ENCODE measurements at regions not wholly inside any gene's neighbourhood (a gene's known extent, or its start where the extent isn't known, plus 50 kb on each side); places are given as distances from the start of the nearest gene placed in this dataset.

DNA sequence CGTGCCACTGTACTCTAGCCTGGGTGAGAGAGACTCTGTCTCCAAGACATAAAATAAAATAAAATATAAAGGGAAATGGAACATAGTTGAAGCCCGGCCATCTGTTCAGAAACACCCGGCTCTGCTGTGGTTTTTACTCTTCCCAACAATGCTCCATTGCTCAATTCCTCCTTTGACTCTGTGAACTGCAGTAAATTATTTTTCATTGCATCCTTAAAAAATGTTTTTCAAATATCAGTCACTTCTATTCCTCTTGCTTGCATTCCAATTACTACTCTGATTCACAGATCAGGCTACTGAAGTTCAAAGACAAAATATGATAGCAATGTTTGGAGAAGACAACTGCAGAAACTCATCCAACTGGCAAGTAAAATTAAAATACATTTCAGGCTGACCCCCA is 983.0 kb downstream of the SORCS1 start:
- intact Hi-C loops (cut with micrococcal nuclease; ENCODE audit: unreplicated experiment) = no loop called here
- TF ChIP-seq, protein P1, sequence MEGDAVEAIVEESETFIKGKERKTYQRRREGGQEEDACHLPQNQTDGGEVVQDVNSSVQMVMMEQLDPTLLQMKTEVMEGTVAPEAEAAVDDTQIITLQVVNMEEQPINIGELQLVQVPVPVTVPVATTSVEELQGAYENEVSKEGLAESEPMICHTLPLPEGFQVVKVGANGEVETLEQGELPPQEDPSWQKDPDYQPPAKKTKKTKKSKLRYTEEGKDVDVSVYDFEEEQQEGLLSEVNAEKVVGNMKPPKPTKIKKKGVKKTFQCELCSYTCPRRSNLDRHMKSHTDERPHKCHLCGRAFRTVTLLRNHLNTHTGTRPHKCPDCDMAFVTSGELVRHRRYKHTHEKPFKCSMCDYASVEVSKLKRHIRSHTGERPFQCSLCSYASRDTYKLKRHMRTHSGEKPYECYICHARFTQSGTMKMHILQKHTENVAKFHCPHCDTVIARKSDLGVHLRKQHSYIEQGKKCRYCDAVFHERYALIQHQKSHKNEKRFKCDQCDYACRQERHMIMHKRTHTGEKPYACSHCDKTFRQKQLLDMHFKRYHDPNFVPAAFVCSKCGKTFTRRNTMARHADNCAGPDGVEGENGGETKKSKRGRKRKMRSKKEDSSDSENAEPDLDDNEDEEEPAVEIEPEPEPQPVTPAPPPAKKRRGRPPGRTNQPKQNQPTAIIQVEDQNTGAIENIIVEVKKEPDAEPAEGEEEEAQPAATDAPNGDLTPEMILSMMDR (IDR thresholded peaks at IDR 0.05; ENCODE audit: insufficient read depth in 1 of 2, low read depth in 1 of 2, low read length in 1 of 2, severe bottlenecking in 1 of 2, unreplicated experiment in 1 of 2) = no peak
- no peaks in the 10 kb centered on the region for H3K9me3 Mint-ChIP-seq (ENCODE audit: unreplicated experiment)

DNA sequence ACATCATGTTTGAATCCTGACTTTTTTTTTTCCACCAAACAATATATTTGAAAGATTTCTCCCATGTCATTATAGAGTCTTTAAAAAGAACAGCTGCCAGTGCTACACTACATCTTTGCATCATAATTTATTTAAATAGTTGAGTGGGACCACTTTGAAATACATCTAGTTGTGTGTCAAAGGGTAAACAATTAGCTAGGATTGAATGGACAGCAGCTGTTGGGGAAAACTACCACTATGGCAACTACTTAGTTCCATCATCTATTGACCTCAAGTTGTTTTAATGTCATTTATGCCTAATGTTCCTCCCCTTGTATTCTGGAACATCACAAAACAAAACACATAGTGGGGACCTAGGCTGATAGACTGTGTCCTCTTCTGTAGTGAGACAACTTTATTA is 985.1 kb downstream of the SORCS1 start:
- ChIA-PET POLR2A (no interaction called here), CTCF (no interaction called here)
- H3K27me3 Mint-ChIP-seq (ENCODE audit: insufficient read depth, unreplicated experiment) = peaks cover 8% of the 10 kb centered on the region
- intact Hi-C loops (cut with micrococcal nuclease; ENCODE audit: unreplicated experiment) = loop anchor here (5.0 kb wide), 1 partner anchor 382 kb away; no protein-coding TSS in a partner anchor
- Histone ChIP-seq H3K27me3 (replicated peaks; ENCODE audit: control insufficient read depth, insufficient read depth, low read length) (no peaks in the 10 kb centered on the region), H3K9me3 (no peaks in the 10 kb centered on the region), H3K4me1 (no peaks in the 10 kb centered on the region), H3K4me3 (ENCODE audit: low read depth, low read length) (no peak overlapping the region), H3K36me3 (ENCODE audit: control insufficient read depth, insufficient read depth, low read length) (no peaks in the 10 kb centered on the region)
- no peaks in the 10 kb centered on the region for H3K9me3 Mint-ChIP-seq (ENCODE audit: unreplicated experiment)
- H3K4me3 Mint-ChIP-seq (ENCODE audit: unreplicated experiment) = no peak overlapping the region
- H3K36me3 Mint-ChIP-seq (ENCODE audit: insufficient read depth, unreplicated experiment) = no peaks in the 10 kb centered on the region
- TF ChIP-seq, protein P1 (IDR thresholded peaks at IDR 0.05; ENCODE audit: insufficient read depth in 1 of 2, low read depth in 1 of 2, low read length in 1 of 2, severe bottlenecking in 1 of 2, unreplicated experiment in 1 of 2) = no peak
- DNase-seq = no peak
- H3K27ac Mint-ChIP-seq (ENCODE audit: unreplicated experiment) = no peak overlapping the region
- no peaks in the 10 kb centered on the region for H3K4me1 Mint-ChIP-seq (ENCODE audit: low read depth, unreplicated experiment)
- BruUV-seq (replicated peaks) = no TSS peak

More for the DNA sequence above, 983.0 kb downstream of the SORCS1 start:
- Histone ChIP-seq H3K27me3 (replicated peaks; ENCODE audit: control insufficient read depth, insufficient read depth, low read length) (no peaks in the 10 kb centered on the region), H3K4me1 (no peaks in the 10 kb centered on the region), H3K36me3 (ENCODE audit: control insufficient read depth, insufficient read depth, low read length) (no peaks in the 10 kb centered on the region), H3K4me3 (ENCODE audit: low read depth, low read length) (no peak overlapping the region), H3K9me3 (no peaks in the 10 kb centered on the region)
- POLR2A ChIA-PET = no interaction called here
- no peaks in the 10 kb centered on the region for H3K4me1 Mint-ChIP-seq (ENCODE audit: low read depth, unreplicated experiment)
- no TSS peak for BruUV-seq (replicated peaks)
- peaks cover 13% of the 10 kb centered on the region for H3K27me3 Mint-ChIP-seq (ENCODE audit: insufficient read depth, unreplicated experiment)
- H3K36me3 Mint-ChIP-seq (ENCODE audit: insufficient read depth, unreplicated experiment) = no peaks in the 10 kb centered on the region
- H3K27ac Mint-ChIP-seq (ENCODE audit: unreplicated experiment) = no peak overlapping the region
- CTCF ChIA-PET = no interaction called here
- DNase-seq = no peak
- H3K4me3 Mint-ChIP-seq (ENCODE audit: unreplicated experiment) = no peak overlapping the region

DNA sequence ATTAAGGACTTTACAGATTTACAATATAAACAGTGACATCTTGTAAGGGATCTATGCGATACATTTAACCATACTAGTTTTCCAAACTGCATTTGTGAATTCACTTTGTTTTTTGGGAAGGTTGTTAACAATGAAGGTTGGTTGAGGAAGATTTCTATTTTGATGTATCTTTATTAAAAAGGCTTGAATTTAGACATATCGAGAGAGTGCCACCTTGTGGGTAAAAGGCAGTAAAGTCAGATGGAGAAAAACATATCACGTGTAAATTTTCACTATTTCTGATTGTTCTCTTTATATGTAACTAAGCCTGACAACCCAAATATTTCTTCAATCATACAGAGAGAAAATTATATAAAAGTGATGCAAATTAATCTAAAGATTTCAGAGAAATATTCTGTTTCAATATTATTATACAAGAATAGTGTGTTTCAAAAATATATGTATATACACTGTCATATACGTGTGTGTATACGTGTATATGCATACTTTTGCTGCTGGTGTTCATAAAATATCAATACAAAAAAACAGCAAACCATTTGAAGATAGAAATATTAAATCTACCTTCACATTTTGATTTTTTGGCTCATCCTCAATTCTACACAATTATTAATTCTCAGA is 988.6 kb downstream of the SORCS1 start:
- Histone ChIP-seq H3K4me1 (no peaks in the 10 kb centered on the region), H3K4me3 (ENCODE audit: low read depth, low read length) (no peak overlapping the region), H3K27me3 (replicated peaks; ENCODE audit: control insufficient read depth, insufficient read depth, low read length) (no peaks in the 10 kb centered on the region), H3K36me3 (ENCODE audit: control insufficient read depth, insufficient read depth, low read length) (no peaks in the 10 kb centered on the region), H3K9me3 (no peaks in the 10 kb centered on the region)
- peak in 1 of 2 experiments; percentile 2 for DNase-seq
- ChIA-PET CTCF (no interaction called here), POLR2A (no interaction called here)
- Mint-ChIP-seq H3K4me3 (ENCODE audit: unreplicated experiment) (no peak overlapping the region), H3K27ac (ENCODE audit: unreplicated experiment) (no peak overlapping the region), H3K36me3 (ENCODE audit: insufficient read depth, unreplicated experiment) (no peaks in the 10 kb centered on the region), H3K27me3 (ENCODE audit: insufficient read depth, unreplicated experiment) (peaks cover 2% of the 10 kb centered on the region), H3K4me1 (ENCODE audit: low read depth, unreplicated experiment) (no peaks in the 10 kb centered on the region), H3K9me3 (ENCODE audit: unreplicated experiment) (no peaks in the 10 kb centered on the region)
- TF ChIP-seq, protein P1 (IDR thresholded peaks at IDR 0.05; ENCODE audit: insufficient read depth in 1 of 2, low read depth in 1 of 2, low read length in 1 of 2, severe bottlenecking in 1 of 2, unreplicated experiment in 1 of 2) = peak in 1 of 2 experiments; percentile 38
- BruUV-seq (replicated peaks) = no TSS peak
- intact Hi-C loops (cut with micrococcal nuclease; ENCODE audit: unreplicated experiment) = loop anchor here (1.0 to 5.0 kb wide), 2 partner anchors 226 to 379 kb away; no protein-coding TSS in a partner anchor

Data from Caco-2 (cell line).